GM06990 (cell line): ENCODE measurements at regions not wholly inside any gene's neighbourhood (a gene's known extent, or its start where the extent isn't known, plus 50 kb on each side); places are given as distances from the start of the nearest gene placed in this dataset.

Experiments
- DNase-seq: peaks from one replicate; pipeline ENCODE4 v3.0.0-alpha.2; 2011; ENCODE audit not compliant: insufficient read length; ENCODE audit errors: extremely low read depth
- H3K27me3 ChIP-seq: replicated peaks from 2 replicates; pipeline ENCODE4 v1.6.0; 2011; ENCODE audit warnings: low read length; ENCODE audit not compliant: control insufficient read depth, insufficient read depth
- H3K36me3 ChIP-seq: 2 replicates; pipeline ENCODE4 v1.5.1; 2011; ENCODE audit warnings: low read length; ENCODE audit not compliant: control insufficient read depth, insufficient read depth
- H3K4me3 ChIP-seq: replicated peaks from 2 replicates; pipeline ENCODE4 v1.5.1; 2011; ENCODE audit warnings: low read depth, mild to moderate bottlenecking, control low read depth, low read length
- CTCF ChIP-seq: IDR thresholded peaks from 2 replicates; pipeline ENCODE4 v1.5.1; 2011; ENCODE audit warnings: low read length, control low read depth, mild to moderate bottlenecking, inconsistent platforms; ENCODE audit not compliant: insufficient read depth, poor library complexity, severe bottlenecking

- Histone ChIP-seq H3K4me3 (no peak overlapping the region), H3K27me3 (no peaks in the 10 kb centered on the region), H3K36me3 (no peaks in the 10 kb centered on the region)
- no peak for DNase-seq
- no peak for TF ChIP-seq CTCF
These were observed 482.8 kb upstream of the TBX3 start for GRCh38 chr12:115166698-115167315.

- no peak for TF ChIP-seq CTCF
- no peaks in the 10 kb centered on the region for H3K27me3 ChIP-seq
- DNase-seq = no peak
- H3K4me3 ChIP-seq = no peak overlapping the region
- no peaks in the 10 kb centered on the region for H3K36me3 ChIP-seq
These were observed 479.7 kb upstream of the TBX3 start for GRCh38 chr12:115163710-115164109.

GRCh38 chr12:115160271-115161128, 476.5 kb upstream of the TBX3 start:
- no peaks in the 10 kb centered on the region for H3K27me3 ChIP-seq
- no peak for DNase-seq
- H3K4me3 ChIP-seq = no peak overlapping the region
- no peak for TF ChIP-seq CTCF
- no peaks in the 10 kb centered on the region for H3K36me3 ChIP-seq

- Histone ChIP-seq H3K27me3 (no peaks in the 10 kb centered on the region), H3K36me3 (no peaks in the 10 kb centered on the region), H3K4me3 (no peak overlapping the region)
- TF ChIP-seq CTCF = no peak
- no peak for DNase-seq
These were observed 474.8 kb upstream of the TBX3 start for GRCh38 chr12:115158816-115159215.

GRCh38 chr12:115155665-115156645, 472.0 kb upstream of the TBX3 start:
- no peak overlapping the region for H3K4me3 ChIP-seq
- no peaks in the 10 kb centered on the region for H3K27me3 ChIP-seq
- no peaks in the 10 kb centered on the region for H3K36me3 ChIP-seq
- no peak for TF ChIP-seq CTCF
- DNase-seq = no peak
